GM19035 (cell line): ENCODE measurements at regions not wholly inside any gene's neighbourhood (a gene's known extent, or its start where the extent isn't known, plus 50 kb on each side); places are given as distances from the start of the nearest gene placed in this dataset.
"Not testable (repeated sequence)": the region's sequence is repeated elsewhere in the genome, so short reads cannot be mapped to it uniquely, and the experiment has no call there.

ENCODE experiments used
- ATAC-seq: cut with Tn5 transposase; IDR thresholded peaks from one replicate; pipeline ENCODE4 v1.9.1; 2021; ENCODE audit not compliant: unreplicated experiment

DNA sequence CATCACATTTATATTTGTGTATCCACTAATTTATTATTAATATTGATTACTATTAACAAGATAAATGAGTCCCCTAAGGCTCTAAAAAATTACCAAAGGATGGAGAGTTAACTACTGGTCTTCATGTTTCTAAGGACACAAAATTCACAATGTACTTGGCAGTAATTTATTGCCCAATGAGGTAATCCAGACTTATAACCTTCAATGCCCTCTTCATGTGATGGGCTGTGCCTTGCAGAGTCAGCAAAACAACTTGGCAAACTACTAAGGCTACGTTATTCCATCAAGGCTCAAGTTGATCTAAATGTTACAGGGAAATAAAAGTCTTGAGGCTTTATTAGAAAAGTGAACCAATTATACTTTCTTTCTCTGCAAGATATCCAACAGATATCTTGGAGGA lies 804.9 kb upstream of the NXPH2 start:
- no peak for ATAC-seq

GRCh38 chr2:139574371-139574770 lies 794.2 kb upstream of the NXPH2 start:
- ATAC-seq, result no peak

DNA sequence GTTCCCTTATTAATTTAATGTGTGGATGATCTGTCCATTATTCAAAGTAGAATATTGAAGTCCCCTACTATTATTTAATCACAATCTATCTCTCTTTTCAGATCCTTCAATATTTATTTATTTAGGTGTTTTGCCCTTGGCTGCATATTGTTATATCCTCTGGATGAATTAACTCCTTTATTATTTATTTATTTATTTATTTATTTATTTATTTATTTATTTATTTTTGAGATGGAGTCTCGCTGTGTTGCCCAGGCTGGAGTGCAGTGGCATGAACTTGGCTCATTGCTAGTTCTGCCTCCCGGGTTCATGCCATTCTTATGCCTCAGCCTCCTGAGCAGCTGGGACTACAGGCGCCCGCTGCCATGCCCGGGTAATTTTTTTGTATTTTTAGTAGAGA lies 776.6 kb upstream of the NXPH2 start:
- ATAC-seq, result no peak

GRCh38 chr2:139550873-139551272 lies 770.7 kb upstream of the NXPH2 start:
- no peak for ATAC-seq

GRCh38 chr2:139550341-139550740 lies 770.2 kb upstream of the NXPH2 start:
- ATAC-seq, result no peak

DNA sequence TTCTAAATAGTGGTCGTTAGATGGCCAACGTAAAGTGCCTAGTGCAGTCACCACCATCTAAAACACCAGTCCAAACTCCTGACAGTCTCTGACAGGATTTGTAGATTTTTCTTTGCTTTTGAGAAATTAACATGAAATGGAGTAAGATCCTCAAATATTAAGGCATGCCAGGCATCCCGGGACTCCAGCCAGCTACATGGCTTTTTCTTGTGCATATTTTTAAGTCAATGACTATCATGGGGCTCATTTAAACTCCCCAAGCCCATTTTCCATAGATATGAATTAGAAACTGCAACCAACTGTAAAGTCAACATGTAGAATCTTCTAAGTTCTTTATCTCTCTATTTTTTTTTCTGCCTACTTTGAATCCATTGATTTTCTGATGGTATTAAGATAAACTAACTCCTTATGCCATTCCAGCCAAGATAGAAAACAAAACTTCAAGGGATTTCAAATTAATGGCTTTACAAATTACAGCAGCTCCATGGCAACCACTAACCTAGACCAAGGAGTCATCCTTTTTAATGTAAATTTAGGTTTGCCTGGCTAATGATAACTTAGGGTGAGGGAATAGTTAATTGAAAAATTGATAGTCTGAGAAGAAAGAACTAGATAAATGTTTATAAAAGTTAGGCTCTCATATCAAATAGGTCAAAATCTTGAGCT lies 764.1 kb upstream of the NXPH2 start:
- no peak for ATAC-seq

GRCh38 chr2:139538332-139539020 lies 758.3 kb upstream of the NXPH2 start:
- not testable (repeated sequence) for ATAC-seq

GRCh38 chr2:139529080-139529479 lies 748.9 kb upstream of the NXPH2 start:
- ATAC-seq, result no peak

- no peak for ATAC-seq
Observed at GRCh38 chr2:139526781-139527180, 746.6 kb upstream of the NXPH2 start.

GRCh38 chr2:139518321-139518720 lies 738.1 kb upstream of the NXPH2 start:
- ATAC-seq, result no peak

- ATAC-seq, result no peak
Observed at GRCh38 chr2:139514951-139515350, 734.8 kb upstream of the NXPH2 start.

- ATAC-seq, result no peak
Observed at GRCh38 chr2:139495851-139496250, 715.7 kb upstream of the NXPH2 start.

DNA sequence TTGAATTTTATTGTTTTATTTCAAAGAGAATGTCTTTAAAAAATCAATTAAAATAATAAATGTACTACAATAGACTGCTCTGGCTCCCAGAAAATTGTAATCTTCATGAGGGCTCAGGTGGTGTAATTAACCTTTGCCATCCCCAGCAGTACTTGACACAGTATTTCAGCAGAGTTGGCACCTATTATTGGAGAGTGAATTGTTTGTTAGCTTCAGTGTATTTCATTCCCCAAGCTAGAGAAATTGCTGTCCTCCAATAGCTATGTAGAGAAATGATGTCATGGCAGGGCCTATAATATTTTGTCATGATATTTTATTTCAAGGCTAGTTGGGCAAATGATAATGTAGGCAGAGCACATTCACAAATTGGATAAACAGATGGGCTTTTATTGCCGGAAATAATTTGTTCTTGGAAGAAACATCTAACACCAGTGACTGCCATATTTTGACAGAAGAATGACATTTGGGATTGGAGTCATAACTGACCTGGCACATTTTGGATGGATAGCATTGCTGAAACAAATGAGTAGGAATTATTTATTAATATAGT lies 712.0 kb upstream of the NXPH2 start:
- ATAC-seq, result no peak

DNA sequence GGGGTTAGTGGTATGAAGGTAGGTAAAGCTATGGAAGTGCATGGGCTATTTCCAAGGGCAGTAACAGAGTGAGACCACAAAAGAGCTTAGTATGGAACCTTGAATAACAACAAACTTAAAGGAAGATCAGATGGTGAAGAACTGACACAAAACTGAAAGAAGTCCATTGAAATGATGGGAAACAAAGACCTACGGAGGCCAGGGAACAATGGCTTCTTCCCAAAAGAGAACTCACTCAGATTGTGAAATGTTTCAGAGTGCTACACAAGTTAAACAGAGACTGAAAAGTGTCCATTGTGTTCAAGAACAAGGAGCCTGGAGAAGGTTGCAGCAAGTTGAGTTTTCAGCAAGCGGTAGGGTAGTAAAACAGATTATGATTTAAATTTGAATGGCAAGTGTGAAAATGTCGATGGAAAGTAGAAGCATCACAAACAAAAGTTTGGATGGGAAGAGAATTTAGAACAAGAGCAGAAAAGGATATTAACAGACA lies 700.0 kb upstream of the NXPH2 start:
- no peak for ATAC-seq

DNA sequence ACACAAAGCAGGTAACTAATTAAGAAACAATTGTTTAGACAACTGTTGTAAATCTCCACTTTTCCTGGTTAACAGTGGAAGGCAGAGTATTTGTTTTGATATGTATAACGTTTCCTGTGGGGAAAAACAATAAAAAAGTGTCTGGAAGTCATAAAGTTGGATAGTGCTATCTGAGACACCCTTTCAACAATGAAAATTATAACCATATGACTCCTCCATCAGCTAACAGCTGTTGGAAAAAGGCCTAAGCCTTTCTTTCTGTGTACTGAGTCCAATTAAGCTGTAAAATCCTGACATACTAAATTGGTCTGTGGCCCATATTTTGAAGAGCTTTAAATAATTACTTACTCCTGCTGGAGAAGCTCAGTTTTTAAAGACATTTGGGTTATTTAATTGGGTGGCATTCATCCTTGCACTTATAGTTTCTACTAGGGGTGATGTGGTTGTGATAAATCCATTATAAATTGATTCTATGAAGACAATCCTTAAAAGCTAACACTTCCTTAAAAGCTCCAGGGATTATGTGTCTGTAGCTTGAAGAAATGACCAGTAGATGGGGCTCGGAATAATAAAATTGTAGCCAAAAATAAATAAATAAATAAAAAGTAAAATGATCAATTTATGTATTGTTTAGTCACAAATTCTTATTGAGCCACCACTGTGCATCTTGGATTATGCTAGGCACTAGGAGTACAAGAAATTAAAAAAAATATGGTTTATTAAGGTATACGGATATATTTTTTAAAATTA lies 698.1 kb upstream of the NXPH2 start:
- ATAC-seq, result no peak

DNA sequence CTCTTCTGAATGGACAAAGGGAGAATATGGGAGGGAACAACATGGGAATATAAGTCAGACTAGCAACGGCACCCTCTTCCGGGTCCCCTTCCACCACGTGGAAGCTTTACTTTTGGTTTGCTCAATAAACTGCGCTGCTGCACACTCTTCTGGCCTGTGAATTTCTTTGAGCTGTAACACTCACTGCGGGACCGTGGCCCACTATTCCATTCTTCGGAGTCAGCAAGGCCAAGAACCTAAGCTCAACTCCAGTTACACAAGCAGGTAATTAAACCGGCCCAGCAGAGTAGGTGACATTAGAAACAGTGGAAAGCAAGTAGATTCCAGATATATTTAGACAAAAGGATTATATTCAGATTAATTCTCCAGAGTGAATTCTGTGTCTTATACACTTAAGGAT lies 697.4 kb upstream of the NXPH2 start:
- ATAC-seq, result no peak

DNA sequence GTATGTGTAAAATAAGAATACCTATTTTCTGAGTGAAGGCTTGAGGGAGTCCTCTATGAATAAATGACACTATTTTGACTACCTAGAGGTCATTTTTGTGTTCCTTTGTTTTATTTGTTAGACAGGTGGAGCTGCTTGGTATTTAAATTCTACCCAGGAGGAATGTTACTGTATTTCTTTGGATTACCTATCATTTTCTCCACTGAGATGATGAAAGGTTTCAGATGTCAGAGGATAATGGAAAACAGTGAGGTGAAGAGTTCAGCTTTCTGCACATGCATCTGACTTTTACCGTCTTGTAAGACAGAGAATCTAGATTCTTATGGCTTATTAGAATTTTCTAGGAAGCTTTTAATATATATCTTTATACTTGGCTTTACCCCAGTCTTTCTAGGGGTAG lies 689.8 kb upstream of the NXPH2 start:
- no peak for ATAC-seq

GRCh38 chr2:139465789-139466188 lies 685.6 kb upstream of the NXPH2 start:
- no peak for ATAC-seq

DNA sequence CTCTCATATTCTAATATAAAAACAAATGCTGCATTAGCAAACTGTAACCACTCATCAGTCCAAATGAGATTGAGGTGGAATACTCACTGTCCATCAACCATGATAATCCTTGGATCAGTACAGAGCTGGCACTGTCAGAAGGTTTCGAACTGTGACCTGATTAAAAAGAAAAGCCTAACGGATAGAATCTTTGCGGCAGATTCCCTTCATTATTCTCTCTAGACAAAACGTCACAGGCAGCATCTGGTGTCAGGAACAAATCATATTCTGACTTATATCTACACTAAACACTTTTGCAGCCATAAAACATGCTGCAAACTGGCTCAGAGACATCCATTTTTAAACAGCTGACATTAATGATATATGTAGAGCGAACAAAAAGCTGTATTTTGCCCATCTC lies 677.7 kb upstream of the NXPH2 start:
- ATAC-seq, result no peak

DNA sequence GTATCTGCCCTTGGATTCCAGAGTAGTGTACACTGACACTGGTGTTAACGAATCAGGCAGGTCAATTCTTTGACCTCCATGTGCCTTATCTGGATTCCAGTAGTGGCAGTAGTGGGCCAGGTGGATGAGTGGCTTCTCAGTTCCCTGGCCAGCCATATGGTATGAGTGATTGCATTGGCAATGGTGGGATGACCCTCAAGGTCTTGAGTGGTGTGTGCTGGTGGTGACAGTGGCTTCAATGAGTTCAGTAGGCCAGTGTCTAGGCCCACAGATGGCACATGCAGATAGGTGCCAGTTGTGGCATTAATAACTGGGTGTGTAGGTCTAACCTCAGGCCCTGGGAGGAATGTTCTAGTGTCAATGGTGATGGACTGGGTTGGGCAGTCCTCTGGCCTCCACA lies 674.1 kb upstream of the NXPH2 start:
- no peak for ATAC-seq

DNA sequence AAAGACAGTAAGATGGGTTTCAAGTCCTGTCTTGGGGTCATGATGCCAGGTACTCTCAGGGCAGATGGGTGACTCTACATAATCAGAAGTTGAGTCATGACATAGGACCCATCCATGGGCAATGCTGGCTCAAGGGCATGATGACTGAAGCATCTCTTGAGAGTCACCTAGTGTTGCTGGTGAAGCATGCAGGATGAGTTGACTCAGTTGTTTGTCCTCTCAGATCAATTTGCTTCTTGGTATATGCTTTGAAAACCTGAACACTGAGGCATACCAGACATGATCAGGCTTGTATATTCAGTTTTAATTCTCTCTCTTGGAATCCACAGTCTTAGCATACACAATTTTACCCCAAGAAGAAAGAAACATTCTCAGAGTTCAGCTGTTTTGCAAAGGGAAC lies 658.9 kb upstream of the NXPH2 start:
- no peak for ATAC-seq

DNA sequence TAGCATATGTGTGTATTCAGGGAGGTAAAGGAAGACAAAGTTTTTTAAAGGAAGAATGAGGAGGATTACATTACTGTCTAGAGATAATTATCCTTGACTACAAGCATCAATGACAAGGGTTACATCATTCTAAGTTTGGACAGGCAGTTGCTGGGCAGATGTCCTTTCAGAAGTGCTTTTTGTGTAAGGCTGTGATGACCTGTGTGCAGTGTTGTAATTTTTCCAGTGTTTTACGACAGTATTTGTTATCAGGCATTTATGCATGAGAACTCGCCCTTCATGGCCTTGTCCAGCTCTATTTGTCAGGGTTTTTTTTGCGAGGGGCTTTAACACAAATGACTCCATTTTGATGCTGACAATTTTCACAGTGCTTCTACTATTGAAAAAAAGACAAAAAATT lies 658.3 kb upstream of the NXPH2 start:
- ATAC-seq, result no peak
